Kidney glomerular epithelial cell (primary cell): ENCODE measurements at regions not wholly inside any gene's neighbourhood (a gene's known extent, or its start where the extent isn't known, plus 50 kb on each side); places are given as distances from the start of the nearest gene placed in this dataset.

Experiments used
- DNase-seq: peaks from one replicate; lab custom pipeline; 2025; lab: John Stamatoyannopoulos, UW

- DNase-seq = no peak
These were observed 294.4 kb upstream of the SLCO3A1 start for GRCh38 chr15:91559066-91559465.

- peak; percentile 68 for DNase-seq
These were observed 292.0 kb upstream of the SLCO3A1 start for GRCh38 chr15:91561371-91562100.

GRCh38 chr15:91562698-91563097, 290.8 kb upstream of the SLCO3A1 start:
- no peak for DNase-seq

- no peak for DNase-seq
These were observed 288.9 kb upstream of the SLCO3A1 start for GRCh38 chr15:91564631-91565030.

- DNase-seq = no peak
These were observed 287.4 kb upstream of the SLCO3A1 start for GRCh38 chr15:91566141-91566540.

- DNase-seq = no peak
These were observed 285.5 kb upstream of the SLCO3A1 start for GRCh38 chr15:91568036-91568435.

GRCh38 chr15:91572110-91572509, 281.4 kb upstream of the SLCO3A1 start:
- DNase-seq = peak; percentile 15

GRCh38 chr15:91576096-91576495, 277.4 kb upstream of the SLCO3A1 start:
- DNase-seq = no peak

- no peak for DNase-seq
These were observed 275.0 kb upstream of the SLCO3A1 start for GRCh38 chr15:91578511-91578910.

GRCh38 chr15:91584895-91585294, 268.6 kb upstream of the SLCO3A1 start:
- no peak for DNase-seq

GRCh38 chr15:91586560-91586959, 266.9 kb upstream of the SLCO3A1 start:
- no peak for DNase-seq

- DNase-seq = no peak
These were observed 264.1 kb upstream of the SLCO3A1 start for GRCh38 chr15:91589360-91589759.

- no peak for DNase-seq
These were observed 260.9 kb upstream of the SLCO3A1 start for GRCh38 chr15:91592567-91592966.

GRCh38 chr15:91593067-91593466, 260.4 kb upstream of the SLCO3A1 start:
- DNase-seq = no peak

- no peak for DNase-seq
These were observed 259.9 kb upstream of the SLCO3A1 start for GRCh38 chr15:91593653-91594052.

- DNase-seq = no peak
These were observed 254.2 kb upstream of the SLCO3A1 start for GRCh38 chr15:91599261-91599660.

- DNase-seq = no peak
These were observed 250.0 kb upstream of the SLCO3A1 start for GRCh38 chr15:91603384-91604080.

GRCh38 chr15:91604122-91604521, 249.4 kb upstream of the SLCO3A1 start:
- no peak for DNase-seq

- DNase-seq = no peak
These were observed 247.9 kb upstream of the SLCO3A1 start for GRCh38 chr15:91605576-91605975.

GRCh38 chr15:91609231-91609630, 244.3 kb upstream of the SLCO3A1 start:
- no peak for DNase-seq

GRCh38 chr15:91609966-91610365, 243.5 kb upstream of the SLCO3A1 start:
- DNase-seq = no peak

GRCh38 chr15:91611561-91612323, 241.8 kb upstream of the SLCO3A1 start:
- no peak for DNase-seq

- DNase-seq = no peak
These were observed 233.3 kb upstream of the SLCO3A1 start for GRCh38 chr15:91620229-91620628.
